ENCODE measurements at regions not wholly inside any gene's neighbourhood (a gene's known extent, or its start where the extent isn't known, plus 50 kb on each side); places are given as distances from the start of the nearest gene placed in this dataset.
"Not testable (repeated sequence)": the region's sequence is repeated elsewhere in the genome, so short reads cannot be mapped to it uniquely, and the experiment has no call there.

- Mint-ChIP-seq H3K27me3 (ENCODE audit: low read depth) (no peaks in the 10 kb centered on the region), H3K27ac (no peak overlapping the region), H3K9me3 (no peaks in the 10 kb centered on the region), H3K4me1 (ENCODE audit: low read depth) (no peaks in the 10 kb centered on the region), H3K4me3 (no peak overlapping the region), H3K36me3 (ENCODE audit: low read depth) (no peaks in the 10 kb centered on the region)
- DNase-seq (ENCODE audit: low spot score): no peak
Observed at GRCh38 chr7:126022452-126022851, 1092.8 kb upstream of the POT1 start.

- no peaks in the 10 kb centered on the region for H3K4me1 Mint-ChIP-seq (ENCODE audit: low read depth)
- H3K36me3 Mint-ChIP-seq (ENCODE audit: low read depth): no peaks in the 10 kb centered on the region
- H3K4me3 Mint-ChIP-seq: no peak overlapping the region
- H3K27ac Mint-ChIP-seq: no peak overlapping the region
- H3K9me3 Mint-ChIP-seq: peaks cover 16% of the 10 kb centered on the region
- no peaks in the 10 kb centered on the region for H3K27me3 Mint-ChIP-seq (ENCODE audit: low read depth)
- DNase-seq (ENCODE audit: low spot score): no peak
Observed at GRCh38 chr7:126016722-126017121, 1087.1 kb upstream of the POT1 start.

- H3K27ac Mint-ChIP-seq: no peak overlapping the region
- peaks cover 8% of the 10 kb centered on the region for H3K9me3 Mint-ChIP-seq
- H3K4me3 Mint-ChIP-seq: no peak overlapping the region
- DNase-seq (ENCODE audit: low spot score): no peak
- H3K27me3 Mint-ChIP-seq (ENCODE audit: low read depth): no peaks in the 10 kb centered on the region
- H3K36me3 Mint-ChIP-seq (ENCODE audit: low read depth): no peaks in the 10 kb centered on the region
- no peaks in the 10 kb centered on the region for H3K4me1 Mint-ChIP-seq (ENCODE audit: low read depth)
Observed at GRCh38 chr7:126005064-126005463, 1075.4 kb upstream of the POT1 start.

GRCh38 chr7:126001349-126001748 lies 1071.7 kb upstream of the POT1 start:
- DNase-seq (ENCODE audit: low spot score): no peak
- peaks cover 20% of the 10 kb centered on the region for H3K9me3 Mint-ChIP-seq
- no peaks in the 10 kb centered on the region for H3K36me3 Mint-ChIP-seq (ENCODE audit: low read depth)
- H3K27ac Mint-ChIP-seq: no peak overlapping the region
- H3K27me3 Mint-ChIP-seq (ENCODE audit: low read depth): no peaks in the 10 kb centered on the region
- no peaks in the 10 kb centered on the region for H3K4me1 Mint-ChIP-seq (ENCODE audit: low read depth)
- no peak overlapping the region for H3K4me3 Mint-ChIP-seq

GRCh38 chr7:125984795-125985194 lies 1055.2 kb upstream of the POT1 start:
- no peak overlapping the region for H3K4me3 Mint-ChIP-seq
- peaks cover 45% of the 10 kb centered on the region for H3K9me3 Mint-ChIP-seq

GRCh38 chr7:125971656-125972055 lies 1042.0 kb upstream of the POT1 start:
- Mint-ChIP-seq H3K4me3 (no peak overlapping the region), H3K27me3 (ENCODE audit: low read depth) (no peaks in the 10 kb centered on the region), H3K9me3 (peaks cover 4% of the 10 kb centered on the region), H3K4me1 (ENCODE audit: low read depth) (no peaks in the 10 kb centered on the region), H3K36me3 (ENCODE audit: low read depth) (no peaks in the 10 kb centered on the region), H3K27ac (no peak overlapping the region)
- DNase-seq (ENCODE audit: low spot score): no peak

More at GRCh38 chr7:125984795-125985194, 1055.2 kb upstream of the POT1 start:
- H3K36me3 Mint-ChIP-seq (ENCODE audit: low read depth): no peaks in the 10 kb centered on the region
- H3K4me1 Mint-ChIP-seq (ENCODE audit: low read depth): no peaks in the 10 kb centered on the region
- H3K27me3 Mint-ChIP-seq (ENCODE audit: low read depth): no peaks in the 10 kb centered on the region
- no peak for DNase-seq (ENCODE audit: low spot score)
- H3K27ac Mint-ChIP-seq: no peak overlapping the region

- Mint-ChIP-seq H3K4me3 (no peak overlapping the region), H3K27ac (no peak overlapping the region), H3K27me3 (ENCODE audit: low read depth) (no peaks in the 10 kb centered on the region), H3K9me3 (peaks cover 6% of the 10 kb centered on the region), H3K4me1 (ENCODE audit: low read depth) (no peaks in the 10 kb centered on the region), H3K36me3 (ENCODE audit: low read depth) (no peaks in the 10 kb centered on the region)
- DNase-seq (ENCODE audit: low spot score): no peak
Observed at GRCh38 chr7:125966278-125967048, 1036.8 kb upstream of the POT1 start.

GRCh38 chr7:125934955-125935354 lies 1005.3 kb upstream of the POT1 start:
- no peak for DNase-seq (ENCODE audit: low spot score)
- no peak overlapping the region for H3K27ac Mint-ChIP-seq
- H3K36me3 Mint-ChIP-seq (ENCODE audit: low read depth): no peaks in the 10 kb centered on the region
- no peaks in the 10 kb centered on the region for H3K27me3 Mint-ChIP-seq (ENCODE audit: low read depth)
- peaks cover 16% of the 10 kb centered on the region for H3K9me3 Mint-ChIP-seq
- H3K4me1 Mint-ChIP-seq (ENCODE audit: low read depth): no peaks in the 10 kb centered on the region
- no peak overlapping the region for H3K4me3 Mint-ChIP-seq

- no peaks in the 10 kb centered on the region for H3K27me3 Mint-ChIP-seq (ENCODE audit: low read depth)
- no peak for DNase-seq (ENCODE audit: low spot score)
- no peak overlapping the region for H3K4me3 Mint-ChIP-seq
- peaks cover 16% of the 10 kb centered on the region for H3K9me3 Mint-ChIP-seq
- no peak overlapping the region for H3K27ac Mint-ChIP-seq
- no peaks in the 10 kb centered on the region for H3K36me3 Mint-ChIP-seq (ENCODE audit: low read depth)
- no peaks in the 10 kb centered on the region for H3K4me1 Mint-ChIP-seq (ENCODE audit: low read depth)
Observed at GRCh38 chr7:125934539-125934938, 1004.9 kb upstream of the POT1 start.

- Mint-ChIP-seq H3K27me3 (ENCODE audit: low read depth) (no peaks in the 10 kb centered on the region), H3K27ac (no peak overlapping the region), H3K4me1 (ENCODE audit: low read depth) (no peaks in the 10 kb centered on the region), H3K4me3 (no peak overlapping the region), H3K36me3 (ENCODE audit: low read depth) (no peaks in the 10 kb centered on the region), H3K9me3 (peaks cover 8% of the 10 kb centered on the region)
- no peak for DNase-seq (ENCODE audit: low spot score)
Observed at GRCh38 chr7:125930848-125931247, 1001.2 kb upstream of the POT1 start.

- H3K27ac Mint-ChIP-seq: no peak overlapping the region
- no peaks in the 10 kb centered on the region for H3K36me3 Mint-ChIP-seq (ENCODE audit: low read depth)
- DNase-seq (ENCODE audit: low spot score): no peak
- H3K4me3 Mint-ChIP-seq: no peak overlapping the region
- no peaks in the 10 kb centered on the region for H3K9me3 Mint-ChIP-seq
- no peaks in the 10 kb centered on the region for H3K27me3 Mint-ChIP-seq (ENCODE audit: low read depth)
- H3K4me1 Mint-ChIP-seq (ENCODE audit: low read depth): no peaks in the 10 kb centered on the region
Observed at GRCh38 chr7:125927556-125927955, 997.9 kb upstream of the POT1 start.

GRCh38 chr7:125926621-125927020 lies 997.0 kb upstream of the POT1 start:
- no peak overlapping the region for H3K4me3 Mint-ChIP-seq
- H3K27me3 Mint-ChIP-seq (ENCODE audit: low read depth): no peaks in the 10 kb centered on the region
- no peak overlapping the region for H3K27ac Mint-ChIP-seq
- no peaks in the 10 kb centered on the region for H3K9me3 Mint-ChIP-seq
- no peaks in the 10 kb centered on the region for H3K4me1 Mint-ChIP-seq (ENCODE audit: low read depth)
- no peaks in the 10 kb centered on the region for H3K36me3 Mint-ChIP-seq (ENCODE audit: low read depth)
- DNase-seq (ENCODE audit: low spot score): no peak

- Mint-ChIP-seq H3K4me3 (no peak overlapping the region), H3K36me3 (ENCODE audit: low read depth) (no peaks in the 10 kb centered on the region), H3K27ac (no peak overlapping the region), H3K9me3 (peaks cover 6% of the 10 kb centered on the region), H3K4me1 (ENCODE audit: low read depth) (no peaks in the 10 kb centered on the region), H3K27me3 (ENCODE audit: low read depth) (no peaks in the 10 kb centered on the region)
- DNase-seq (ENCODE audit: low spot score): no peak
Observed at GRCh38 chr7:125924037-125924436, 994.4 kb upstream of the POT1 start.

GRCh38 chr7:125915381-125915948 lies 985.8 kb upstream of the POT1 start:
- not testable (repeated sequence) for DNase-seq (ENCODE audit: low spot score); H3K4me1 Mint-ChIP-seq (ENCODE audit: low read depth)

GRCh38 chr7:125908711-125909110 lies 979.1 kb upstream of the POT1 start:
- Mint-ChIP-seq H3K4me1 (ENCODE audit: low read depth) (no peaks in the 10 kb centered on the region), H3K27ac (no peak overlapping the region), H3K36me3 (ENCODE audit: low read depth) (no peaks in the 10 kb centered on the region), H3K9me3 (peaks cover 30% of the 10 kb centered on the region), H3K27me3 (ENCODE audit: low read depth) (no peaks in the 10 kb centered on the region), H3K4me3 (no peak overlapping the region)
- DNase-seq (ENCODE audit: low spot score): no peak

More at GRCh38 chr7:125915381-125915948, 985.8 kb upstream of the POT1 start:
- H3K9me3 Mint-ChIP-seq: peaks cover 46% of the 10 kb centered on the region
- not testable (repeated sequence) for H3K36me3 Mint-ChIP-seq (ENCODE audit: low read depth); H3K27me3 Mint-ChIP-seq (ENCODE audit: low read depth); H3K4me3 Mint-ChIP-seq; H3K27ac Mint-ChIP-seq

Measured in T-helper 2 cell treated with Interferon-gamma antibody and Interleukin-4, amounts not matched to agents 5 μg/mL and 100 μg/mL, for 36 hours (primary cell).